ENCODE measurements at regions not wholly inside any gene's neighbourhood (a gene's known extent, or its start where the extent isn't known, plus 50 kb on each side); places are given as distances from the start of the nearest gene placed in this dataset.

DNA sequence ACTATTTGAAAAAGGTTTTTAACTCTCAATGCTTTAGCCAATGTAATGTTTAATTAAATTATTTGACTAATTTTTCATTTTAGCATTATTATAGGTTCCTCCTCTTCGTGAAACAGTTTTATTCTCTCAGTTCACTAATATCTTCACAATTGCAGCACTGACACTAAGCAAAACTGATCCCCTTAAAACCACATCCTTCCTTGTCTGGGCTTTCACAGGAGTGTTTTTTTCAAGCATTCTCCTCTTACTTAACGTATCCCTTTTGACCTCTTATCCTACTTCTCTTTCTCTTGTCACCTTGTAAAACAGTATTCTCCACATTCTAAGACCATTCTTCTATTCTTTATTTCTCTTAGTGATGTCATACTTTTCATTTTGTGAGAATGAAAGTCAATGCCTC is 112.8 kb downstream of the DSC3 start:
- Histone ChIP-seq H3K36me3 (no peaks in the 10 kb centered on the region), H3K27ac (no peak overlapping the region), H3K4me1 (no peaks in the 10 kb centered on the region), H3K9me3 (no peaks in the 10 kb centered on the region), H3K4me3 (no peak overlapping the region), H3K27me3 (no peaks in the 10 kb centered on the region)
- 73% methylated on average over 2 of the region's 2 CpGs for WGBS
- TF ChIP-seq CTCF (IDR thresholded peaks at IDR 0.05) (no peak), EP300 (IDR thresholded peaks at IDR 0.05) (no peak), POLR2A (IDR thresholded peaks at IDR 0.05) (no peak), POLR2AphosphoS5 (IDR thresholded peaks at IDR 0.05) (no peak)
- no peak for DNase-seq (ENCODE audit: low spot score in 2 of 2)

DNA sequence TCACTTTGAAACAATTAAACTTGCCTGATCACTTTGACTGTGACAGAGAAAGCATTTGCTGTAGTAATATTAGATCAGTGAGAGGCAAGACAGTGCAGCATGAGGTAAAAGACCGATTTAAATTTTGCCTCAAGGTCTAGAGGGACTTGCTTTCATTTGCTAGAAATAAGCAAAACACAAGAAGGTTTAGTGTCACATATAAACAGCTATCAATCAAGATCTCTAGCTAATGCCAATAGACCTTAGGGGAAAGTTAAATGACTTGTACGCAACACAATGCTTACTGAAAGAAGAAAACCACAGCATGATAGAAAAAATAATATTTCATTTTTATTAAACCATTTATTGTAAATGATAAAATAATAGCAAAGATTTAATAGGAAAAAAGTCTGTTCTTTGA is 113.5 kb downstream of the DSC3 start:
- WGBS, result 46% methylated on average over 2 of the region's 2 CpGs
- Histone ChIP-seq H3K27ac (no peak overlapping the region), H3K36me3 (no peaks in the 10 kb centered on the region), H3K4me3 (no peak overlapping the region), H3K9me3 (no peaks in the 10 kb centered on the region), H3K4me1 (no peaks in the 10 kb centered on the region), H3K27me3 (no peaks in the 10 kb centered on the region)
- no peak for TF ChIP-seq POLR2A (IDR thresholded peaks at IDR 0.05)
- TF ChIP-seq EP300 (IDR thresholded peaks at IDR 0.05), result no peak
- TF ChIP-seq CTCF (IDR thresholded peaks at IDR 0.05), result no peak
- TF ChIP-seq POLR2AphosphoS5 (IDR thresholded peaks at IDR 0.05), result no peak
- DNase-seq (ENCODE audit: low spot score in 2 of 2), result no peak

DNA sequence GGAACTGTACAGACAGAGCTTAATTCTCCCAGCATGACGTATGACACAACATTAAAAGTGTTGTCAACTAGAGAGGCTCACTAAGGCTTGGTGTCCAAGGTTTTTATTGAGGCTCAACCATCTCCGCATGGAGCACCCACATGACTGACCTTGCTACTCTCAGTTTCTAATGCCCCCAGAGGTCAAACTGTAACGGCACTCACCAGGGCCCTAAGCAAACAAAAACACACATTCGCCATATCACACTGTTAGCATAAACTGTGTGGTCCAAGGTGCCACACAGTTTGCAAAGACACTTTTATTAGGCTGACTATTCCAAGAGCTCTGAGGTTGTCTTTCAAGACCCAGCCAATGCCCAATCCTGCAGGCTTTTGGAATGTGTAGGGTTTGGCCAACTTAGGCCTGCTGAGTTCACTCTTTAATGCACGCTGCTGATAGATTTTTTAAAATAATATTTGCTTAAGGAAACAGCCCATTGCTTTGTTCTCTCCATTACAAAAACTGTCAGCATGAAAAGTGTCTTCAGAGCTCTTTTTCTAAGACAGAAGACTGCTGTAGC is 114.9 kb downstream of the DSC3 start:
- Histone ChIP-seq H3K4me3 (no peak overlapping the region), H3K27me3 (no peaks in the 10 kb centered on the region)

GRCh38 chr18:30927042-30927441 is 115.5 kb downstream of the DSC3 start:
- no peaks in the 10 kb centered on the region for H3K36me3 ChIP-seq
- no peak for TF ChIP-seq POLR2A (IDR thresholded peaks at IDR 0.05)
- TF ChIP-seq CTCF (IDR thresholded peaks at IDR 0.05), result no peak
- no peak for TF ChIP-seq POLR2AphosphoS5 (IDR thresholded peaks at IDR 0.05)
- TF ChIP-seq EP300 (IDR thresholded peaks at IDR 0.05), result no peak
- H3K4me1 ChIP-seq, result no peaks in the 10 kb centered on the region
- WGBS, result 89% methylated on average over 1 of the region's 1 CpG
- H3K9me3 ChIP-seq, result no peaks in the 10 kb centered on the region
- DNase-seq (ENCODE audit: low spot score in 2 of 2), result no peak
- no peak overlapping the region for H3K27ac ChIP-seq
- H3K27me3 ChIP-seq, result no peaks in the 10 kb centered on the region
- H3K4me3 ChIP-seq, result no peak overlapping the region

More for the DNA sequence above, 114.9 kb downstream of the DSC3 start:
- Histone ChIP-seq H3K9me3 (no peaks in the 10 kb centered on the region), H3K36me3 (no peaks in the 10 kb centered on the region), H3K27ac (no peak overlapping the region), H3K4me1 (no peaks in the 10 kb centered on the region)
- TF ChIP-seq POLR2AphosphoS5 (IDR thresholded peaks at IDR 0.05) (no peak), EP300 (IDR thresholded peaks at IDR 0.05) (no peak)
- DNase-seq (ENCODE audit: low spot score in 2 of 2), result no peak
- 75% methylated on average over 5 of the region's 5 CpGs for WGBS

GRCh38 chr18:30925795-30926194 is 116.7 kb downstream of the DSC3 start:
- H3K4me3 ChIP-seq, result no peak overlapping the region
- no peaks in the 10 kb centered on the region for H3K36me3 ChIP-seq
- H3K9me3 ChIP-seq, result no peaks in the 10 kb centered on the region
- H3K4me1 ChIP-seq, result no peaks in the 10 kb centered on the region
- 94% methylated on average over 1 of the region's 1 CpG for WGBS
- no peak overlapping the region for H3K27ac ChIP-seq
- no peaks in the 10 kb centered on the region for H3K27me3 ChIP-seq
- TF ChIP-seq CTCF (IDR thresholded peaks at IDR 0.05) (no peak), POLR2A (IDR thresholded peaks at IDR 0.05) (no peak), POLR2AphosphoS5 (IDR thresholded peaks at IDR 0.05) (no peak), EP300 (IDR thresholded peaks at IDR 0.05) (no peak)
- DNase-seq (ENCODE audit: low spot score in 2 of 2), result no peak

GRCh38 chr18:30920757-30921156 is 121.8 kb downstream of the DSC3 start:
- TF ChIP-seq EP300 (IDR thresholded peaks at IDR 0.05) (no peak), POLR2A (IDR thresholded peaks at IDR 0.05) (no peak), CTCF (IDR thresholded peaks at IDR 0.05) (no peak), POLR2AphosphoS5 (IDR thresholded peaks at IDR 0.05) (no peak)
- H3K36me3 ChIP-seq, result no peaks in the 10 kb centered on the region
- WGBS, result 80% methylated on average over 5 of the region's 5 CpGs
- no peak overlapping the region for H3K4me3 ChIP-seq
- no peaks in the 10 kb centered on the region for H3K4me1 ChIP-seq
- no peaks in the 10 kb centered on the region for H3K9me3 ChIP-seq
- H3K27me3 ChIP-seq, result no peaks in the 10 kb centered on the region
- DNase-seq (ENCODE audit: low spot score in 2 of 2), result no peak
- no peak overlapping the region for H3K27ac ChIP-seq
